ENCODE measurements at regions not wholly inside any gene's neighbourhood (a gene's known extent, or its start where the extent isn't known, plus 50 kb on each side); places are given as distances from the start of the nearest gene placed in this dataset.
"Not testable (repeated sequence)": the region's sequence is repeated elsewhere in the genome, so short reads cannot be mapped to it uniquely, and the experiment has no call there.

GRCh38 chr14:83021323-83021722 is 1487.7 kb upstream of the SEL1L start:
- DNase-seq: no peak

GRCh38 chr14:83023369-83023768 is 1489.7 kb upstream of the SEL1L start:
- no peak for DNase-seq

GRCh38 chr14:83041224-83041623 is 1507.6 kb upstream of the SEL1L start:
- no peak for DNase-seq

GRCh38 chr14:83042858-83043257 is 1509.2 kb upstream of the SEL1L start:
- no peak for DNase-seq

- no peak for DNase-seq
Observed at GRCh38 chr14:83044001-83044400, 1510.3 kb upstream of the SEL1L start.

GRCh38 chr14:83047059-83047830 is 1513.6 kb upstream of the SEL1L start:
- DNase-seq: no peak

- DNase-seq: no peak
Observed at GRCh38 chr14:83053022-83053710, 1519.5 kb upstream of the SEL1L start.

GRCh38 chr14:83058068-83058467 is 1524.4 kb upstream of the SEL1L start:
- DNase-seq: no peak

- DNase-seq: no peak
Observed at GRCh38 chr14:83071888-83072501, 1538.3 kb upstream of the SEL1L start.

GRCh38 chr14:83085136-83085535 is 1551.5 kb upstream of the SEL1L start:
- DNase-seq: no peak

- no peak for DNase-seq
Observed at GRCh38 chr14:83085725-83086124, 1552.1 kb upstream of the SEL1L start.

GRCh38 chr14:83091991-83092956 is 1558.6 kb upstream of the SEL1L start:
- DNase-seq: not testable (repeated sequence)

GRCh38 chr14:83096092-83096491 is 1562.4 kb upstream of the SEL1L start:
- DNase-seq: no peak

- no peak for DNase-seq
Observed at GRCh38 chr14:83101846-83102245, 1568.2 kb upstream of the SEL1L start.

- DNase-seq: no peak
Observed at GRCh38 chr14:83118029-83118428, 1584.4 kb upstream of the SEL1L start.

- no peak for DNase-seq
Observed at GRCh38 chr14:83120187-83120586, 1586.5 kb upstream of the SEL1L start.

- DNase-seq: no peak
Observed at GRCh38 chr14:83126076-83126475, 1592.4 kb upstream of the SEL1L start.

- no peak for DNase-seq
Observed at GRCh38 chr14:83128783-83129182, 1595.1 kb upstream of the SEL1L start.

- no peak for DNase-seq
Observed at GRCh38 chr14:83129496-83129895, 1595.8 kb upstream of the SEL1L start.

- DNase-seq: no peak
Observed at GRCh38 chr14:83133981-83134645, 1600.5 kb upstream of the SEL1L start.

- no peak for DNase-seq
Observed at GRCh38 chr14:83140756-83141155, 1607.1 kb upstream of the SEL1L start.

- DNase-seq: no peak
Observed at GRCh38 chr14:83147006-83147405, 1613.4 kb upstream of the SEL1L start.
